H1 (cell line): ENCODE measurements at regions not wholly inside any gene's neighbourhood (a gene's known extent, or its start where the extent isn't known, plus 50 kb on each side); places are given as distances from the start of the nearest gene placed in this dataset.

ENCODE experiments used
- CTCF ChIA-PET: fragments of 300-600 bp; sonication (Branson Sonifier 250); formaldehyde crosslinking; loops from one replicate; lab custom pipeline; 2021; ENCODE audit not compliant: partially characterized antibody; lab: Charles Lee
- POLR2A ChIA-PET: fragments of 300-600 bp; sonication (Branson Sonifier 250); formaldehyde crosslinking; loops from one replicate; lab custom pipeline; 2021; ENCODE audit warnings: inconsistent platforms; ENCODE audit not compliant: partially characterized antibody; lab: Charles Lee
- DNase-seq, 2 experiments: peaks; one replicate each; pipeline versions ENCODE4 v3.0.0 to v3.0.0-alpha.2; 2010 to 2022; ENCODE audit warnings: low spot score in 2 of 2, low read depth in 1 of 2, mixed read lengths in 1 of 2
- FAIRE-seq: peaks from 2 replicates; lab custom pipeline; 2011; peaks lifted over from hg19 to GRCh38; lab: Jason Lieb, UNC
- H2AFZ ChIP-seq: 2 replicates; pipeline ENCODE4 v1.8.1; 2012; ENCODE audit warnings: low read length, inconsistent platforms
- H2AK5ac ChIP-seq: 2 replicates; pipeline ENCODE4 v1.6.1; 2013; ENCODE audit warnings: low read depth, low read length
- H2BK120ac ChIP-seq: replicated peaks from 2 replicates; pipeline ENCODE3; 2013; ENCODE audit warnings: low read depth, low read length, inconsistent platforms
- H2BK12ac ChIP-seq: 2 replicates; pipeline ENCODE4 v1.6.1; 2013; ENCODE audit warnings: low read depth, low read length
- H2BK15ac ChIP-seq: 2 replicates; pipeline ENCODE4 v1.6.1; 2013; ENCODE audit warnings: low read length
- H2BK20ac ChIP-seq: 2 replicates; pipeline ENCODE4 v1.6.1; 2013; ENCODE audit warnings: low read length
- H2BK5ac ChIP-seq: 2 replicates; pipeline ENCODE4 v1.6.1; 2013; ENCODE audit warnings: low read depth, low read length
- H3K14ac ChIP-seq: 2 replicates; pipeline ENCODE4 v1.6.1; 2013; ENCODE audit warnings: inconsistent platforms; ENCODE audit not compliant: insufficient read length
- H3K18ac ChIP-seq: 2 replicates; pipeline ENCODE4 v1.6.1; 2013; ENCODE audit warnings: low read length; ENCODE audit errors: extremely low read depth
- H3K23ac ChIP-seq: 2 replicates; pipeline ENCODE4 v1.6.1; 2013; ENCODE audit warnings: inconsistent platforms; ENCODE audit not compliant: insufficient read length
- H3K23me2 ChIP-seq: 2 replicates; pipeline ENCODE4 v1.6.1; 2013; ENCODE audit warnings: low read depth, low read length
- H3K27ac ChIP-seq: 2 replicates; pipeline ENCODE4 v1.6.1; 2011; ENCODE audit warnings: low read depth, low read length, inconsistent platforms
- H3K27me3 ChIP-seq, 4 experiments: replicated peaks in 1 of 4; 1 replicate in 1 of 4; 2 replicates in 3 of 4; pipeline versions ENCODE4 v1.6.1 to v1.8.1; 2011 to 2013; ENCODE audit warnings: low read length in 3 of 4, mild to moderate bottlenecking in 3 of 4, inconsistent platforms in 2 of 4, mixed read lengths in 2 of 4, moderate library complexity in 1 of 4; ENCODE audit not compliant: control insufficient read depth in 3 of 4, insufficient read depth in 3 of 4; ENCODE audit errors: extremely low read depth in 1 of 4
- H3K36me3 ChIP-seq, 4 experiments: 2 replicates each; pipeline versions ENCODE4 v1.6.1 to v1.8.1; 2011 to 2013; ENCODE audit warnings: mild to moderate bottlenecking in 4 of 4, low read length in 3 of 4, moderate library complexity in 2 of 4, control low read depth in 1 of 4, inconsistent platforms in 1 of 4; ENCODE audit not compliant: insufficient read depth in 4 of 4, control insufficient read depth in 2 of 4
- H3K4ac ChIP-seq: replicated peaks from 2 replicates; pipeline ENCODE3; 2013; ENCODE audit warnings: low read length, low read depth, mixed read lengths, inconsistent platforms; ENCODE audit not compliant: insufficient read length
- H3K4me1 ChIP-seq, 4 experiments: replicated peaks in 1 of 4; 1 replicate in 1 of 4; 2 replicates in 3 of 4; pipeline versions ENCODE4 v1.6.1 to v1.8.1; 2011 to 2013; ENCODE audit warnings: low read length in 3 of 4, inconsistent platforms in 2 of 4, mixed read lengths in 1 of 4; ENCODE audit not compliant: insufficient read depth in 4 of 4, control insufficient read depth in 3 of 4
- H3K4me2 ChIP-seq, 2 experiments: 2 replicates each; pipeline versions ENCODE4 v1.6.1 to v1.8.1; 2011 to 2013; ENCODE audit warnings: low read depth in 2 of 2, low read length in 2 of 2, control low read depth in 1 of 2, inconsistent platforms in 1 of 2, mild to moderate bottlenecking in 1 of 2; ENCODE audit not compliant: insufficient read depth in 1 of 2
- H3K4me3 ChIP-seq, 4 experiments: fragments of 200-600, 300-600 bp in 1 of 4; sonication (generic), shearing (Covaris generic), sonication (Bioruptor Twin) in 1 of 4; 2 replicates each; pipeline versions ENCODE4 v1.5.1 to v1.8.1; 2011 to 2016; ENCODE audit warnings: low read length in 4 of 4, low read depth in 3 of 4, control low read depth in 2 of 4, inconsistent platforms in 2 of 4, mild to moderate bottlenecking in 2 of 4, mixed read lengths in 1 of 4, moderate library complexity in 1 of 4; ENCODE audit not compliant: insufficient read depth in 2 of 4; ENCODE audit errors: extremely low read depth in 1 of 4
- H3K56ac ChIP-seq: replicated peaks from 2 replicates; pipeline ENCODE3; 2013; ENCODE audit warnings: low read depth, mild to moderate bottlenecking, mixed read lengths, low read length, inconsistent platforms; ENCODE audit not compliant: insufficient read length
- H3K79me1 ChIP-seq: 2 replicates; pipeline ENCODE4 v1.6.1; 2013; ENCODE audit warnings: low read depth, low read length, control low read depth
- H3K79me2 ChIP-seq, 2 experiments: 2 replicates each; pipeline versions ENCODE4 v1.6.1 to v1.8.1; 2012 to 2013; ENCODE audit warnings: low read length in 2 of 2, mild to moderate bottlenecking in 2 of 2, inconsistent platforms in 1 of 2; ENCODE audit not compliant: insufficient read depth in 2 of 2, control insufficient read depth in 1 of 2
- H3K9ac ChIP-seq, 4 experiments: replicated peaks in 1 of 4; 1 replicate in 1 of 4; 2 replicates in 3 of 4; pipeline versions ENCODE4 v1.6.1 to v1.8.1; 2011 to 2013; ENCODE audit warnings: low read depth in 3 of 4, low read length in 3 of 4, control low read depth in 2 of 4, mild to moderate bottlenecking in 2 of 4, moderate library complexity in 2 of 4, inconsistent platforms in 1 of 4; ENCODE audit errors: extremely low read depth in 1 of 4
- H3K9me3 ChIP-seq, 2 experiments: 2 replicates each; pipeline versions ENCODE4 v1.6.1 to v1.8.1; 2012 to 2013; ENCODE audit warnings: mild to moderate bottlenecking in 2 of 2, moderate library complexity in 2 of 2, control low read depth in 1 of 2, inconsistent platforms in 1 of 2, low read depth in 1 of 2, low read length in 1 of 2, mixed read lengths in 1 of 2; ENCODE audit not compliant: insufficient read depth in 2 of 2
- H4K20me1 ChIP-seq, 2 experiments: replicated peaks in 1 of 2; 2 replicates each; pipeline versions ENCODE3 to v1.8.1; 2011 to 2013; ENCODE audit warnings: inconsistent platforms in 2 of 2, low read length in 2 of 2, mild to moderate bottlenecking in 1 of 2; ENCODE audit not compliant: insufficient read depth in 2 of 2, control insufficient read depth in 1 of 2
- H4K5ac ChIP-seq: 2 replicates; pipeline ENCODE4 v1.6.1; 2013; ENCODE audit warnings: low read length, low read depth, mixed read lengths, inconsistent platforms; ENCODE audit not compliant: insufficient read length
- H4K8ac ChIP-seq: 2 replicates; pipeline ENCODE4 v1.8.0; 2013; ENCODE audit warnings: mild to moderate bottlenecking, moderate library complexity, low read length, inconsistent platforms; ENCODE audit not compliant: insufficient read depth; ENCODE audit errors: extremely low read depth
- H4K91ac ChIP-seq: replicated peaks from 2 replicates; pipeline ENCODE3; 2013; ENCODE audit warnings: low read length, mixed read lengths, inconsistent platforms; ENCODE audit not compliant: insufficient read length
- WGBS, 2 experiments: shearing (Covaris generic) in 1 of 2; methylation state at CpG; one replicate each; pipeline versions ENCODE4 v1.1.6 to v1.1.7; 2013 to 2015; ENCODE audit warnings: low lambda C conversion rate in 2 of 2, mixed read lengths in 2 of 2, inconsistent platforms in 1 of 2, low coverage in 1 of 2, missing lambda C conversion rate in 1 of 2; ENCODE audit not compliant: insufficient replicate concordance in 2 of 2, insufficient coverage in 1 of 2, insufficient read length in 1 of 2; ENCODE audit errors: extremely low coverage in 1 of 2, missing lambda C conversion rate in 1 of 2; 5-methylcytosine and 5-hydroxymethylcytosine counted together

GRCh38 chr6:3535033-3535775 lies 78.4 kb upstream of the SLC22A23 start:
- no peak overlapping the region for H3K9ac ChIP-seq
- no peak overlapping the region for H3K14ac ChIP-seq
- FAIRE-seq (no peak), DNase-seq (peak in 1 of 2 experiments; percentile 11)
- H4K8ac ChIP-seq: no peak overlapping the region
- no peaks in the 10 kb centered on the region for H3K23me2 ChIP-seq
- no peak overlapping the region for H3K4ac ChIP-seq
- H2BK120ac ChIP-seq: no peak overlapping the region
- H2BK12ac ChIP-seq: no peak overlapping the region
- CTCF ChIA-PET: interaction anchor here (0.7 to 1.3 kb wide), 3 partner anchors 9 to 163 kb away, joined by 3 to 7 read pairs (median 3); no protein-coding TSS in a partner anchor
- H3K4me1 ChIP-seq: no peaks in the 10 kb centered on the region; a peak in 1 of 7 replicates
- H3K23ac ChIP-seq: no peak overlapping the region
- H3K79me2 ChIP-seq: no peaks in the 10 kb centered on the region
- H2AK5ac ChIP-seq: no peak overlapping the region
- no peak overlapping the region for H2BK15ac ChIP-seq
- H3K18ac ChIP-seq: no peak overlapping the region
- no peak overlapping the region for H2BK20ac ChIP-seq
- H3K79me1 ChIP-seq: no peaks in the 10 kb centered on the region
- POLR2A ChIA-PET: no interaction called here
- no peaks in the 10 kb centered on the region for H3K9me3 ChIP-seq
- H2BK5ac ChIP-seq: no peak overlapping the region
- H2AFZ ChIP-seq: no peak overlapping the region
- no peaks in the 10 kb centered on the region for H4K20me1 ChIP-seq
- 93% methylated on average over 4 of the region's 4 CpGs; no CpG with 5 or more reads in 1 of the 2 experiments for WGBS, 2 experiments
- no peak overlapping the region for H3K4me2 ChIP-seq
- H3K56ac ChIP-seq: no peak overlapping the region
- no peaks in the 10 kb centered on the region for H3K36me3 ChIP-seq
- H4K5ac ChIP-seq: no peak overlapping the region
- H3K27me3 ChIP-seq: peaks cover 0 to 2% (median 0%) of the 10 kb centered on the region in 4 experiments; a peak in 1 of 7 replicates
- H4K91ac ChIP-seq: no peak overlapping the region
- no peak overlapping the region for H3K4me3 ChIP-seq
- no peak overlapping the region for H3K27ac ChIP-seq
